AG20443 (cell line): ENCODE measurements at regions not wholly inside any gene's neighbourhood (a gene's known extent, or its start where the extent isn't known, plus 50 kb on each side); places are given as distances from the start of the nearest gene placed in this dataset.
"Not testable (repeated sequence)": the region's sequence is repeated elsewhere in the genome, so short reads cannot be mapped to it uniquely, and the experiment has no call there.

ENCODE experiments used
- DNase-seq: peaks from one replicate; pipeline ENCODE4 v3.0.0; 2012; ENCODE audit warnings: low spot score, mixed read lengths

GRCh38 chr21:9836547-9836946 lies 684.8 kb upstream of the TPTE start:
- DNase-seq = not testable (repeated sequence)

GRCh38 chr21:9837001-9837400 lies 684.4 kb upstream of the TPTE start:
- not testable (repeated sequence) for DNase-seq

GRCh38 chr21:9837526-9837925 lies 683.9 kb upstream of the TPTE start:
- DNase-seq = not testable (repeated sequence)

- DNase-seq = no peak
Observed at GRCh38 chr21:9837946-9838737, 683.2 kb upstream of the TPTE start.

GRCh38 chr21:9838738-9839642 lies 682.4 kb upstream of the TPTE start:
- DNase-seq = no peak

GRCh38 chr21:9844106-9844505 lies 677.3 kb upstream of the TPTE start:
- DNase-seq = not testable (repeated sequence)

- not testable (repeated sequence) for DNase-seq
Observed at GRCh38 chr21:9847511-9847910, 673.9 kb upstream of the TPTE start.

GRCh38 chr21:9851166-9851565 lies 670.2 kb upstream of the TPTE start:
- not testable (repeated sequence) for DNase-seq

- DNase-seq = not testable (repeated sequence)
Observed at GRCh38 chr21:9851695-9852094, 669.7 kb upstream of the TPTE start.

GRCh38 chr21:9857563-9857962 lies 663.8 kb upstream of the TPTE start:
- not testable (repeated sequence) for DNase-seq

GRCh38 chr21:9859865-9860264 lies 661.5 kb upstream of the TPTE start:
- not testable (repeated sequence) for DNase-seq

- DNase-seq = not testable (repeated sequence)
Observed at GRCh38 chr21:9862456-9862855, 658.9 kb upstream of the TPTE start.

GRCh38 chr21:9867815-9868214 lies 653.6 kb upstream of the TPTE start:
- not testable (repeated sequence) for DNase-seq

- not testable (repeated sequence) for DNase-seq
Observed at GRCh38 chr21:9873096-9873495, 648.3 kb upstream of the TPTE start.

- not testable (repeated sequence) for DNase-seq
Observed at GRCh38 chr21:9874136-9874535, 647.2 kb upstream of the TPTE start.

- DNase-seq = not testable (repeated sequence)
Observed at GRCh38 chr21:9881430-9881829, 640.0 kb upstream of the TPTE start.

GRCh38 chr21:9883047-9883446 lies 638.3 kb upstream of the TPTE start:
- DNase-seq = not testable (repeated sequence)

GRCh38 chr21:9883571-9884282 lies 637.7 kb upstream of the TPTE start:
- not testable (repeated sequence) for DNase-seq

- DNase-seq = not testable (repeated sequence)
Observed at GRCh38 chr21:9888500-9888899, 632.9 kb upstream of the TPTE start.

GRCh38 chr21:9903579-9903978 lies 617.8 kb upstream of the TPTE start:
- DNase-seq = not testable (repeated sequence)

- DNase-seq = not testable (repeated sequence)
Observed at GRCh38 chr21:9914135-9914534, 607.2 kb upstream of the TPTE start.

GRCh38 chr21:9919446-9919845 lies 601.9 kb upstream of the TPTE start:
- DNase-seq = not testable (repeated sequence)
